Omental fat pad (tissue), 3 donors: ENCODE measurements at regions not wholly inside any gene's neighbourhood (a gene's known extent, or its start where the extent isn't known, plus 50 kb on each side); places are given as distances from the start of the nearest gene placed in this dataset.

Experiments used
- ATAC-seq: fragments of 150-250 bp; one replicate; pipeline ENCODE4 v1.9.1; 2016; ENCODE audit warnings: mild to moderate bottlenecking, moderate library complexity; ENCODE audit not compliant: low FRiP score
- DNase-seq: peaks from one replicate; pipeline ENCODE4 v3.0.0-alpha.2; 2019; ENCODE audit warnings: low spot score
- CTCF ChIP-seq, 3 donors: fragments of 450-650 bp; IDR thresholded peaks; one replicate each; pipeline ENCODE4 v1.5.1; 2016 to 2017; ENCODE audit warnings: antibody characterized with exemption in 3 of 3, mild to moderate bottlenecking in 3 of 3, moderate library complexity in 2 of 3

DNA sequence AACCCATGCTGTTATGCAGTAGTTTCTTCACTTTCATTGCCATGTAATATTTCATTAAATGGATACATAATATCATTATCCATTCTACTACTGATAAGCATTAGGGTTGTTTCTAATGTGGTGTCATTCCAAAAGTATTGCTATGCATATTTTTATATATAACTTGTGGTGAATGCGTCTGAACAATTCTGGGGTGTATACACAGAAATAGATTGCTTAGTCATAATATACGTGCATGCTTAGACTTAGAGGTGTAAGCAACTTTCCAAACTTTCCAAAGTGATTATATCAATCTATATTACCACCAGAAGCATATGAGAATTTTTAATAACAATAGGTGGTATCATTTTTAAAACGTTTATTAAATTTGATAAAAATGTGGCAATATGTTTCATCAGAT lies 540.9 kb downstream of the DSC3 start:
- TF ChIP-seq CTCF (IDR thresholded peaks at IDR 0.05) = no peak
- ATAC-seq = no peak

DNA sequence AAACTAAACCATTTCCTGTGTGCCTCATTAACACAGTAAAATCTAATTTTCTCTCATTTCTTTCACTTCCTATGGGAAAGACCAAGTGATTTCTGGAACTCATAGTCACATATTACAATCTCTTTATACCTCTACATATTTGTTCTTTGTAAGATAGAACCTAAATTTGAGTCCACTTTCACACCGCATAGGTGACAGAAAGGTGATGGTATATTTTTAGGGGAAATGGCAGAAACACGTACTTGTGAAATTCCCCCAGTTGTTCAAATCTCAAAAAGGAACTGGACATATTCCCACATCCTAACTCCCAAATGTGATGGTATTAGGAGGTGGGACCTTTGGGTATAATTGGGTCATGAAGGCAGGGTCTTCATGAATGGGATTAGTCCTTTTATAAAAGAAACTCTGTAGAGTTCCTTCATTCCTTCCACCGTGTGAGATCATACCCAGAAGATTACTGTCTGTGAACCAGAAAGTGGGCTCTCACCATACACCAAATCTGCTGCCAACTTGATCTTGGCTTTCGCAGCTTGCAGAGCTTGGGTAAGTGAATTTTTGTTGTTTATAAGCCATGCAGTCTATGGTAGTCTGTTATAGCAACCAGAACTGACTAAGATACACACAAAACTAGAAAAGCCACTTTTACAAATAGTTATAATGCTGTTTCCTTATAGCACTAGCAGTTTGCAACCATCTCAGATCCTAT lies 542.1 kb downstream of the DSC3 start:
- TF ChIP-seq CTCF (IDR thresholded peaks at IDR 0.05) = no peak
- DNase-seq (no peak), ATAC-seq (no peak)

More for the DNA sequence above, 540.9 kb downstream of the DSC3 start:
- DNase-seq = no peak

DNA sequence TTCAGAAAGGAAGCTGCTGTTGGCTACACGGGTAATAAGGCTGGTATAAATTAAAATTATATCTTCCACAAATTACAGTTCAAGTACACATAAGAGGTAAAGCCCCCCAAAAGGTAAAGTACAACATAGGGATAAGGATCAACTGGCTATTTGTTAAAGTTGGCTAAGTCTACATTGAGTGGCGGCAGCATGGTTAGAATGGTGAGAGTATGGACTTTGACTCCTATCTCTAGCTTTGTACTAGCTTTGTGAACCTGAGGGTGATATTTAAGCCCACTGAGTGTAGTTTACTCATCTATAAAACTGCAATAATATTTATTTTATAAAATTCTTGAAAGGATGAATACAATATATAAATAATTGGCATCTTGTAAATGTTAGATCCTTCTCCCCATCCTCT lies 542.8 kb downstream of the DSC3 start:
- TF ChIP-seq CTCF (IDR thresholded peaks at IDR 0.05) = no peak
- DNase-seq (no peak), ATAC-seq (no peak)

DNA sequence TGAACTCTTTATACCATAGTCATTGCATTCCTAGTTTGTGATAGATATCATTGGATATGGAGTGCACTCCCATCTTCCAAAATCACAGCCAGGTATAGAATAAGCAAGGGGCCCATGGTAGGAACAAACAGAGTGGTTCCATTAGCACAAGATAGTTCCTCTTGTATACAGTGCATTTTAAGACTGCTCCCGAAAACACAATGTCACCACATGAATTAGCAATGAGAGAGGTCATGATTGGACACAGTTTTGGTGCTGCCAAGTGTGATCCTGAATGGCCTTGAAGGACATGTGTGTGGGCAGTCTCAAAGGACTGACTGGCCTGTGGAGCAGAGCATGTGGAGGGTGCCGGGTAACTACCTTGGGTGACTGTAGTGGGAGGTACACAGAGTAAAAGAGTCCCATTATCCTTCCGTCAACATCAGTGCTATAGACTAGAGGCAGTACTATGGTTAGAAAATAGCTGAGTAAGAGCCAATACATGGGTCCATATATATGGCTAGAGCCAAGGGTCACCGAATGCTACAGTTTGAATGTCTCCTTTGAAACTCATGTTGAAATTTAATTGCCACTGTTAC lies 549.9 kb downstream of the DSC3 start:
- DNase-seq (no peak), ATAC-seq (no peak)
- TF ChIP-seq CTCF (IDR thresholded peaks at IDR 0.05) = no peak

DNA sequence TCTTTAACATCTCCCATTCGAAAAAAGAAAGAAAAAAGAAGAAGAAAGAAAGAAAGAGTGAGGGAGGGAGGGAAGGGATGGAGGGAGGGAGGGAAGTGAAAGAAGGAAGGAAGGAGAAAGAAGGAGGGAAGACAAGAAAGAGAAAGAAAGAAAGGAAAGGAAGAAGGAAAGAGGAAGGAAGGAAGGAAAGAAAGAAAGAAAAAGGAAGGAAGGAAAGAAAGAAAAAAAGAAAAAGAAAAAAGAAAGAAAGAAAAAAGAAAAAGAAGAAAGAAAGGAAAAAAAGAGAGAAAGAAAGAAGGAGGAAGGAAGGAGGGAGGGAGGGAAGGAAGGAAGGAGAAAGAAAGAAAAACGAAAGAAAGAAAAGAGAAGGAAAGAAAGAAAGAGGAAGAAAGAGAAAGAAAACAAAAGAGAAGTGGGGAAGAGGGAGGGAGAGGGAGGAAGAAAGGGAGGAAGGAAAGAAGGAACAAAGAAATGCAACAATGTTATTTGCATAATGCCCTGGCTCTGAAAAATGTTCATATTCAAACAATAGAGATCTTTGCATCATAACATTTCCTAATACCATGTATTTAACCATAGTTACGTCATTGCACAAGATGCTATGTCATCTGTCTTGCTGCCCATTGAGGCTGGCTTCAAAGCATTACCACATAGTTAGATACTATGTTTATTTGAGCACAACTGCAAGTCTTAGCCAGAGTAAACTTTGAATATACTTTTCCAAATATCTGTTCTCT lies 550.6 kb downstream of the DSC3 start:
- ATAC-seq (no peak), DNase-seq (no peak)
- TF ChIP-seq CTCF (IDR thresholded peaks at IDR 0.05) = no peak

GRCh38 chr18:30489890-30490643 lies 552.5 kb downstream of the DSC3 start:
- TF ChIP-seq CTCF (IDR thresholded peaks at IDR 0.05) = no peak
- no peak for ATAC-seq

More at GRCh38 chr18:30489890-30490643, 552.5 kb downstream of the DSC3 start:
- DNase-seq = no peak
